HAP-1 (cell line): ENCODE measurements at regions not wholly inside any gene's neighbourhood (a gene's known extent, or its start where the extent isn't known, plus 50 kb on each side); places are given as distances from the start of the nearest gene placed in this dataset.

Experiments
- DNase-seq, 2 experiments: peaks; one replicate each; pipeline ENCODE4 v3.0.0-alpha.2; 2016 to 2020; ENCODE audit warnings: low spot score in 2 of 2
- H3K27me3 ChIP-seq: fragments of 250-450 bp; sonication (Bioruptor Pico); 2 replicates; pipeline ENCODE4 v1.5.1; 2020; ENCODE audit warnings: low read depth, mild to moderate bottlenecking, moderate library complexity
- H3K36me3 ChIP-seq: fragments of 250-450 bp; sonication (Bioruptor Pico); replicated peaks from 2 replicates; pipeline ENCODE4 v1.5.1; 2020; ENCODE audit warnings: mild to moderate bottlenecking
- H3K4me1 ChIP-seq: fragments of 250-450 bp; sonication (Bioruptor Pico); 2 replicates; pipeline ENCODE4 v1.5.1; 2020; ENCODE audit warnings: mild to moderate bottlenecking
- H3K4me3 ChIP-seq: fragments of 250-450 bp; sonication (Bioruptor Pico); 2 replicates; pipeline ENCODE4 v1.5.1; 2020; ENCODE audit warnings: mild to moderate bottlenecking, moderate library complexity
- H3K9me3 ChIP-seq: fragments of 250-450 bp; sonication (Bioruptor Pico); 2 replicates; pipeline ENCODE4 v1.5.1; 2020; ENCODE audit warnings: mild to moderate bottlenecking, moderate library complexity
- in situ Hi-C: fragments of 300-500 bp; cut with MboI; formaldehyde crosslinking; loops from 3 replicates; pipeline ENCODE4 v1.14.3; 2020; ENCODE audit warnings: low sequenced_read_pairs, inconsistent platforms, mixed read lengths

DNA sequence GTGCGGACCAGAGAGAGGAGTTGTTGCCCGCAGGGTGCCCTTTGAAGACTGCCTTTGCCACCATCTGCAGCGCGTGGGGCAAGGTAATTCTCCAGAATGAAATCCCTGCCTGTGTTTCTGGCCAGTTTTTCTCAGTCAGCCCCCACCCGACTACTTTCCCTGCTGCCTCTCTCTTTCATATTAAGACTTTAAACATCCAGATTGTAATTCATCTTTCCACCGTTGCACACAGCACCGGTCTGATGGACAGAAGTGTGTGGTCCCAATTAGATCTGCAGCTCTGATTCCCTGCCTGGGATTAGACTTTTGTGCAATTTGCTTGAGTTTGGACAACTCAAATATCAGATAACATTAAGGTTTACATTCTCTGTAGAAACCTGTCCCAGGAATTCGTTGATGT, 489.0 kb downstream of the QKI start:
- in situ Hi-C loops, result no loop called here
- Histone ChIP-seq H3K4me3 (no peak overlapping the region), H3K36me3 (no peaks in the 10 kb centered on the region), H3K4me1 (no peaks in the 10 kb centered on the region), H3K27me3 (no peaks in the 10 kb centered on the region), H3K9me3 (no peaks in the 10 kb centered on the region)
- no peak for DNase-seq

GRCh38 chr6:163902993-163903392, 488.5 kb downstream of the QKI start:
- DNase-seq, result no peak
- no peaks in the 10 kb centered on the region for H3K27me3 ChIP-seq
- no peaks in the 10 kb centered on the region for H3K36me3 ChIP-seq
- H3K4me1 ChIP-seq, result no peaks in the 10 kb centered on the region
- no peak overlapping the region for H3K4me3 ChIP-seq
- in situ Hi-C loops, result no loop called here
- no peaks in the 10 kb centered on the region for H3K9me3 ChIP-seq

GRCh38 chr6:163901681-163902080, 487.2 kb downstream of the QKI start:
- no peak for DNase-seq
- in situ Hi-C loops, result no loop called here
- Histone ChIP-seq H3K9me3 (no peaks in the 10 kb centered on the region), H3K4me3 (no peak overlapping the region), H3K4me1 (no peaks in the 10 kb centered on the region), H3K27me3 (no peaks in the 10 kb centered on the region), H3K36me3 (no peaks in the 10 kb centered on the region)

- no peaks in the 10 kb centered on the region for H3K4me1 ChIP-seq
- H3K9me3 ChIP-seq, result no peaks in the 10 kb centered on the region
- no peaks in the 10 kb centered on the region for H3K36me3 ChIP-seq
- DNase-seq, result no peak
- H3K4me3 ChIP-seq, result no peak overlapping the region
- no peaks in the 10 kb centered on the region for H3K27me3 ChIP-seq
- in situ Hi-C loops, result no loop called here
Observed at GRCh38 chr6:163900570-163900969, 486.1 kb downstream of the QKI start.

- in situ Hi-C loops, result no loop called here
Observed at GRCh38 chr6:163897669-163898068, 483.2 kb downstream of the QKI start.

GRCh38 chr6:163897030-163897429, 482.5 kb downstream of the QKI start:
- Histone ChIP-seq H3K4me1 (no peaks in the 10 kb centered on the region), H3K9me3 (no peaks in the 10 kb centered on the region), H3K4me3 (no peak overlapping the region), H3K27me3 (no peaks in the 10 kb centered on the region), H3K36me3 (no peaks in the 10 kb centered on the region)
- in situ Hi-C loops, result no loop called here
- DNase-seq, result no peak

More at GRCh38 chr6:163897669-163898068, 483.2 kb downstream of the QKI start:
- Histone ChIP-seq H3K4me3 (no peak overlapping the region), H3K27me3 (no peaks in the 10 kb centered on the region), H3K9me3 (no peaks in the 10 kb centered on the region), H3K36me3 (no peaks in the 10 kb centered on the region), H3K4me1 (no peaks in the 10 kb centered on the region)
- no peak for DNase-seq

DNA sequence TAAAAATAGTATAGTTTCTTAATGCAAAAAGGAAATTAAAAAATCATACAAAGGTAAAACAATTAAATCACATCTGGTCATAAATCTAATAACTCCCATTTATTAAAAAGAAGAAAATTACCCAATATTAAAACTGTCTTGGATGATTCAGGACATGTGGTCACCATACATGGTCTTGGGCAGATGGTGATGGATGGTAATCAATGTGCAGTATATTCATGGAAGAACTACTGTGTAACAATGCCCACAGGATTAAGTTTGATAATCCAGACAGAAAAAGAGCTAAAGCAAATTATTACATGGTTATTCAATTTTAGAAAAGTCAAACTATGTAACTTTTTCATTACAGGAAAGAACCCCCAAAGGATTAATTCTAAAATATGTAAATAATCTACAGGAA, 480.6 kb downstream of the QKI start:
- Histone ChIP-seq H3K27me3 (no peaks in the 10 kb centered on the region), H3K9me3 (no peaks in the 10 kb centered on the region), H3K4me3 (no peak overlapping the region), H3K4me1 (no peaks in the 10 kb centered on the region), H3K36me3 (no peaks in the 10 kb centered on the region)
- in situ Hi-C loops, result no loop called here
- DNase-seq, result no peak

GRCh38 chr6:163893609-163894189, 479.2 kb downstream of the QKI start:
- no peaks in the 10 kb centered on the region for H3K9me3 ChIP-seq
- H3K36me3 ChIP-seq, result no peaks in the 10 kb centered on the region
- DNase-seq, result no peak
- no peaks in the 10 kb centered on the region for H3K27me3 ChIP-seq
- no peaks in the 10 kb centered on the region for H3K4me1 ChIP-seq
- in situ Hi-C loops, result no loop called here
- no peak overlapping the region for H3K4me3 ChIP-seq

DNA sequence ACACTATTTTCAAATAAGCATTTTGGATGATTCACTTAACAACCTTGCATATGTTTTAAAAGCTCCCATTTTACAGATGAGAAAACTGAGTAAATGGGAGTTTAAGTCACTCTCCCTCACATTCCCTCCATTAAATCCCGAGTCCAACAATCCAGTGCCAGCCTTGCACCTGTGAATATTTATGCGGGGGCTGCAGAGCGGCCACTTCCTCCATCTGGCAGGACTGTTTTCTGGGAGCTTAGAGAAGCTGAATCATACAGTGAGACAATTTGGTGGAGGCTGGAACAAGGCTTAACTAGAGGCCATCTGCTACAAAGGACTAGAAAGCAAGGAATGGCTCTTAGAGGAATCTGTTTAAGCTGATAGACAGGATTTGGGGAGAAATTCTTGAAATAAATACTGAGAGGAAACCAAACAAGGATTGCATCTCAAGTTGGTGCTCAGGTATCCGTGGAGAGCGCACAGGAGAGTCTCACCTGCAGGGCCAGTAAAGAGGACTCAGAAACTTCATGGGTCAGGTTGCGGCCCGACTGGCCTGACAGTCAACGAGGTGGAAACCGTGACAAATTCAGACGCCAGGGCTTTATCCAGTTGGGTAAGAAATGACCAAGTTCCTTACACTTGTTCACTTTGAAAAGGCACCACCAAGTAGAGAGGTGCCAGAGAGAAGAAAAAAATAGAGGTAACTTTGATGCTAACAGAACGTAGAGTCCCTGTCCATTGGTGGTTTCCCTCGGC, 478.5 kb downstream of the QKI start:
- H3K9me3 ChIP-seq, result no peaks in the 10 kb centered on the region
- in situ Hi-C loops, result no loop called here

GRCh38 chr6:163889904-163890514, 475.5 kb downstream of the QKI start:
- Histone ChIP-seq H3K4me3 (no peak overlapping the region), H3K9me3 (no peaks in the 10 kb centered on the region), H3K36me3 (no peaks in the 10 kb centered on the region), H3K27me3 (no peaks in the 10 kb centered on the region), H3K4me1 (no peaks in the 10 kb centered on the region)
- in situ Hi-C loops, result no loop called here
- no peak for DNase-seq

More for the DNA sequence above, 478.5 kb downstream of the QKI start:
- DNase-seq, result no peak
- Histone ChIP-seq H3K4me3 (no peak overlapping the region), H3K27me3 (no peaks in the 10 kb centered on the region), H3K4me1 (no peaks in the 10 kb centered on the region), H3K36me3 (no peaks in the 10 kb centered on the region)

DNA sequence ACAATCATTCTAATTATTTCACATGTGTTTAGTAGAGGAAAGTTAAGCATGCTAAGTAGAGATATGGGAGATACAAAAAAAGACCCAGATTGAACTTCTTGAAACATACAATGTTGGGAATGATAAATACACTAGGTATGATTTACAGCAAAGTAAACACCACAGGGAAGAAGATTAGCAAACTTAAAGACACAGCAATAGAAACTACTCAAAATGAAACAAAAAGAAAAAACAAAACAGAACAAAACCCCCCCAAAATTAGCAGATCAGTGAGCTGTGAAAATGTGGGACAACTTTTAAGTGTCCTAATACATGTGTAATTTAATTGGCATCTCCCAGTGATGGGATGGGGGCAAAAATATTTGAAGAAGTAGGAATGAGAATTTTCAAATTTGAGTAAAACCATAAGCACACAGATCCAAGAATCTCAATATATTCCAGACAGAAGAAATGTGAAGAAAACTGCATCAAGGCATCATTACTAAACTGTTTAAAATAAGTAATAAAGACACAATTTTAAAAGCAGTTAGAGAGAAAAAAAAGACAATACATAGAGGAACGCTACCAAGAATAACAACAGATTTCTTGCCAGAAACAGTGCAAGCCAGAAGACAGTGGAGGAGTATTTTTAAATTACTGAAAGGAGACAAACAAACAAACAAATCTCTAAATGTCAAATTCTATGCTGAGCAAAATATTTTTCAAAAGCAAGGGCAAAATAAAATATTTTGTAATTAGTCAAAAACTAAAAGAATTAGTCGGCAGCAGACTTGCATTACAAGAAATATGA, 473.7 kb downstream of the QKI start:
- H3K4me3 ChIP-seq, result no peak overlapping the region
- H3K9me3 ChIP-seq, result no peaks in the 10 kb centered on the region
- no peaks in the 10 kb centered on the region for H3K36me3 ChIP-seq
- in situ Hi-C loops, result no loop called here
- DNase-seq, result no peak
- H3K27me3 ChIP-seq, result no peaks in the 10 kb centered on the region
- H3K4me1 ChIP-seq, result no peaks in the 10 kb centered on the region

DNA sequence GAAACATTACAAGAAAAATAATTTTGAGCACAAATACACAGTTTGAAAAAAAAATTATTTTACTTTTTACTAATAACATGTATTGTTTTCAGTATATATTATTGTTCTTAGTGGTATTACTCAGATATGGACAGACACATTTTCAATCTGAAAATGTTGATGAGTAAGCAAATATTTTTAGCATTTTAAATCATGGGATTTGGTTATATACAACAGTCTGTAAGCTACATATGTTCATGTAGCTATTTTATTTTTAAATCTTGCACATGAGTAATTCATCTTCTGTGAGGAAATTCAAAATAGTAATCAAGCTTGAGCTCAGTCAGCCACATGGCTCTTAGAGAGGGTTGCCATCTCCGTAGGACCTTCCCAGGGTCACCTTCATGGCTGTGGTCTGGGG, 471.9 kb downstream of the QKI start:
- H3K4me3 ChIP-seq, result no peak overlapping the region
- H3K9me3 ChIP-seq, result no peaks in the 10 kb centered on the region
- H3K4me1 ChIP-seq, result no peaks in the 10 kb centered on the region
- no peaks in the 10 kb centered on the region for H3K36me3 ChIP-seq
- no peaks in the 10 kb centered on the region for H3K27me3 ChIP-seq
- DNase-seq, result no peak
- in situ Hi-C loops, result no loop called here

GRCh38 chr6:163883984-163884383, 469.5 kb downstream of the QKI start:
- Histone ChIP-seq H3K4me3 (no peak overlapping the region), H3K27me3 (no peaks in the 10 kb centered on the region), H3K9me3 (no peaks in the 10 kb centered on the region), H3K4me1 (no peaks in the 10 kb centered on the region), H3K36me3 (no peaks in the 10 kb centered on the region)
- no peak for DNase-seq
- in situ Hi-C loops, result no loop called here

- in situ Hi-C loops, result no loop called here
- DNase-seq, result no peak
- H3K27me3 ChIP-seq, result no peaks in the 10 kb centered on the region
Observed at GRCh38 chr6:163878698-163879097, 464.2 kb downstream of the QKI start.

More at GRCh38 chr6:163878698-163879097, 464.2 kb downstream of the QKI start:
- Histone ChIP-seq H3K36me3 (no peaks in the 10 kb centered on the region), H3K4me1 (no peaks in the 10 kb centered on the region), H3K9me3 (no peaks in the 10 kb centered on the region), H3K4me3 (no peak overlapping the region)
